HK-2 (cell line): ENCODE measurements at regions not wholly inside any gene's neighbourhood (a gene's known extent, or its start where the extent isn't known, plus 50 kb on each side); places are given as distances from the start of the nearest gene placed in this dataset.
A peak's percentile ranks its signal among the peaks of the same experiment; 100 is the strongest.

Experiments used
- DNase-seq: peaks from one replicate; pipeline ENCODE4 v3.0.0-alpha.2; 2018; ENCODE audit not compliant: unreplicated experiment

GRCh38 chr10:43874984-43875383, 226.3 kb upstream of the ZNF32 start:
- DNase-seq = no peak

- no peak for DNase-seq
Observed at GRCh38 chr10:43873717-43874116, 225.0 kb upstream of the ZNF32 start.

GRCh38 chr10:43872644-43873043, 224.0 kb upstream of the ZNF32 start:
- no peak for DNase-seq

GRCh38 chr10:43871545-43871944, 222.9 kb upstream of the ZNF32 start:
- no peak for DNase-seq

GRCh38 chr10:43870968-43871439, 222.3 kb upstream of the ZNF32 start:
- no peak for DNase-seq

- DNase-seq = no peak
Observed at GRCh38 chr10:43869669-43870322, 221.1 kb upstream of the ZNF32 start.

GRCh38 chr10:43868952-43869351, 220.3 kb upstream of the ZNF32 start:
- no peak for DNase-seq

GRCh38 chr10:43867667-43868565, 219.2 kb upstream of the ZNF32 start:
- DNase-seq = peak; percentile 20

- DNase-seq = no peak
Observed at GRCh38 chr10:43867113-43867512, 218.4 kb upstream of the ZNF32 start.

GRCh38 chr10:43866712-43867111, 218.0 kb upstream of the ZNF32 start:
- DNase-seq = no peak

- DNase-seq = no peak
Observed at GRCh38 chr10:43865265-43866135, 216.8 kb upstream of the ZNF32 start.

GRCh38 chr10:43864656-43865055, 216.0 kb upstream of the ZNF32 start:
- no peak for DNase-seq

GRCh38 chr10:43863859-43864591, 215.3 kb upstream of the ZNF32 start:
- DNase-seq = no peak

GRCh38 chr10:43863270-43863669, 214.6 kb upstream of the ZNF32 start:
- DNase-seq = no peak

GRCh38 chr10:43862756-43863155, 214.1 kb upstream of the ZNF32 start:
- no peak for DNase-seq

GRCh38 chr10:43861966-43862751, 213.5 kb upstream of the ZNF32 start:
- DNase-seq = no peak

GRCh38 chr10:43859016-43859525, 210.4 kb upstream of the ZNF32 start:
- no peak for DNase-seq

- no peak for DNase-seq
Observed at GRCh38 chr10:43857931-43858315, 209.2 kb upstream of the ZNF32 start.

- no peak for DNase-seq
Observed at GRCh38 chr10:43857206-43857930, 208.7 kb upstream of the ZNF32 start.

GRCh38 chr10:43856299-43856698, 207.6 kb upstream of the ZNF32 start:
- no peak for DNase-seq
